ENCODE measurements at regions not wholly inside any gene's neighbourhood (a gene's known extent, or its start where the extent isn't known, plus 50 kb on each side); places are given as distances from the start of the nearest gene placed in this dataset.

DNA sequence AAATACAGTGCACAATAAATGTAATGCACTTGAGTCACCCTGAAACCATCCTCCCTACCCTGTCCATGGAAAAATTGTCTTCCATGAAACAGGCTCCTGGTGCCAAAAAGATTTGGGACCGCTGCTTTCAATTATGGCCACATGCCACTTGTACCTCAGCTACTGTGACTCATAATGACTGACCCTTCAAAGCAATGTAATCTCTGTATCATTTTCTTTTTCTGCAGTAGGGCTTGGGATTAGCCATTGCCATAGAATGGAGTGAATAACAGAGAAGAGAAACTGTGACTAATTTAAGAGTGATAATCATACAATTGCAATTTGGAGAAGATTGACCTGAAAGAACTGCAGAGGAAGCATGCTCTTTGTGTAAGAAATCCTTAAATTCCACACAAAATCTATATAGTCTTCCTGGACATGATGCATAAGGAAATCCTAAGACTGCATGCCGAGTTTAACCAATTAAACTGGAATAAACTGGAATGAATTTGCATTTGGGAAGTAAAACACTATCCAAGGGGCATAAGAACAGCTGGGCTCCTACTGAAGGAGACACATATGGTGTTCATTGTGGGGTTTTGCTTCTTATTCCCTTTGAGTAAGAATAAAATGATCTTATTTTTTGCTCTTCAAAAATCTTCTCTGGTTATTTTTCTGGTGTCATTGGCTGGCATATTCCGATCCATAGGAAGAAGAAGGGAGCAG, 59.5 kb upstream of the SLC7A1 start:
- no peak for DNase-seq

DNA sequence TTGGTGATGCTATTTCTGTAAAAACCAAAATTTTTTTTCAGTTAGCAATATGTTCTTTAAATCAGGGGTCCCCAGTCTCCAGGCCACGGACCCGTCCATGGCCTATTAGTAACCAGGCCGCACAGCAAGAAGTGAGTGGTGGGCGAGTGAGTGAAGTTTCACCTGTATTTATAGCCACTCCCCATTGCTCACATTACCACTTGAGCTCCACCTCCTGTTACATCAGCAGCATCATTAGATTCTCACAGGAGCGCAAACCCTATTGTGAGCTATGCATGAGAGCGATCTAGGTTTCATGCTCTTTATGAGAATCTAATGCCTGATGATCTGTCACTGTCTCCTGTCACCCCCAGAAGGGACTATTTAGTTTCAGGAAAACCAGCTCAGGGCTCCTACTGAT, 58.9 kb upstream of the SLC7A1 start:
- DNase-seq, result no peak

DNA sequence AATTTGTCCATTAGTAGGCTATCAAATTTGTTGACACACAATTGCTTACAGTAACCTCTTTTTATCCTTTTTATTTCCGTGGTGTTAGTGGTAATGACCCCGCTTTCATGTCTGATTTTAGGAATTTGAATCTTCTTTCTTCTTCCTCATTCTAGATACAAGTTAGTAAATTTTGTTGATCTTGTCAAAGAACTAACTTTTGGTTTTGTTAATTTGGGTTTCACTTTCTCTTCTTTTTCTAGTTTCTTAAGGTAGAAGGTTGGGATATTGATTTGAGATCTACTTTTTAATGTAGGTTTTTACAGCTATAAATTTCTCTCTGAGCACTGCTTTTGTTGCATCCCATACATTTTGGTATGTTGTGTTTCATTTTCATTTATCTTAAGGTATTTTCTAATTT, 53.3 kb upstream of the SLC7A1 start:
- DNase-seq, result no peak
